Stimulated activated CD4-positive, alpha-beta T cell treated with anti-CD3 and anti-CD28 coated beads, Interleukin-4, amount 100 ng/mL, for 24 hours (primary cell): ENCODE measurements at regions not wholly inside any gene's neighbourhood (a gene's known extent, or its start where the extent isn't known, plus 50 kb on each side); places are given as distances from the start of the nearest gene placed in this dataset.

Source experiments
- DNase-seq: peaks from one replicate; pipeline ENCODE4 v3.0.0-alpha.2; 2020

- no peak for DNase-seq
These were observed 145.5 kb downstream of the DLEU7 start for GRCh38 chr13:50697746-50698539.

- no peak for DNase-seq
These were observed 143.4 kb downstream of the DLEU7 start for GRCh38 chr13:50699874-50700663.

DNA sequence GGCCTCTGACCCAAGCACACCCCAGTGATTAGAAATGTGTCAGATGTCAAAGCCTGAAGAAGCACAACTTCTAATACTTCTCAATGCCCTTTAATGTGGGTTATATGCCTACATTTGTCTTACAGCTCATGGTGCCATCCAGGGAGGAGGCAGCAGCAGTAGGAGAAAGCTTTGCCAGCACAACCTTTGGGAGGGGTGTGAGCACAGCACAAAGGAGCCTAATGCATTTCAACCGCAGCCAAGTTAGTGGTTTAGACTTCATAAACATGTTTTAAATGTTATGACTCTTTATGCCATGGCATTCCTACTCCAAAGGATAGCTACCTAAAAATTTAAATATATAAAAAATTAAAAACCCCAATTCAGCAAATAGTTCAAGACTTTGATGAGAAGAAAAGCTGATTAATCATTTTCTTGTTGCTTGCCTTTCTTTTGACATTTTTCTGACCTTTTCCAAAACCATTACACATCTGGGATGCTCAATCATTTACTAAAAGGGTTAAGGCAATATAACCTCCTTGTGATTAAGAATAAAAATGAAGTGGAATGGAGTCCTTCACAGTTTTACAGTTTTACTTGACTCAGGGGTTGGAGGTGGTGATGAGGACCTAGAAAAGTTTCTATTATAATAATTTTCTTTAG is 142.7 kb downstream of the DLEU7 start:
- DNase-seq = no peak

DNA sequence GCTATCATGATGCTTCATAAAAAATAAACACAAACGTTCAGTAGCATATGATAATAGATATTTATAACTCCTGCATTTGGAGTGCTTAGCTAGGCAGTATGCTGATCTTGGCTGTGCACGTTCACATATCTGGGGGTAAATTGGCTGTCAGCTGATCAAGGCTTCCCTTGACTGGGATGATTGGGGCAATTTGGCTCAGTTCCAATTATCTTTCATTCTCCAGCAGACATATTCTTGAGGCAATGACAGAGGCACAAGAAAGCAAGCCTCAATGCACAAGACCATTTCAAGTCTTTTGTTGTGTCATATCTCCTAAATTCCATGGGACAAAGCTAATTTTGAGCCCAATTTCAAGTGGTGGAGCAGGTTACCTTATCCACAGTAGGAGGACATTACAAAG is 142.0 kb downstream of the DLEU7 start:
- no peak for DNase-seq

DNA sequence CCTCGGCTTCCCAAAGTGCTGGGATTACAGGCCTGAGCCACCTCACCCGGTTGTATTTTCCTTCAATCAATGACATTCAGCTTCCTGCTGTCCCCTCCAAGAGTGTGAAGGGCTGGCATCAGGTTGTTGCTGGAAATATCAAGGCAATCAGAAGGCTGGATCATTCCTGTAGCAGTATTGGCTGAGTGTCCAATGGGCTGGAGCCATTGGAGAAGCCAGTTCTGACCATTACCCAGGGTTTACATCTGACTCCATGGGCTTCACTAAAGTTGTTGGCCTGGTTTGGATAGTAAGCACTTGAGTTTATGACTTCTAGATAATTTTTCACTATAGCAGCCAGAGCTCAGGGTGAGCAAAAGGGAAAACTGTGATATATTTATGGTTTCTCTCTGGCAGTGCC is 137.0 kb downstream of the DLEU7 start:
- no peak for DNase-seq

GRCh38 chr13:50707628-50708027 is 135.9 kb downstream of the DLEU7 start:
- no peak for DNase-seq

DNA sequence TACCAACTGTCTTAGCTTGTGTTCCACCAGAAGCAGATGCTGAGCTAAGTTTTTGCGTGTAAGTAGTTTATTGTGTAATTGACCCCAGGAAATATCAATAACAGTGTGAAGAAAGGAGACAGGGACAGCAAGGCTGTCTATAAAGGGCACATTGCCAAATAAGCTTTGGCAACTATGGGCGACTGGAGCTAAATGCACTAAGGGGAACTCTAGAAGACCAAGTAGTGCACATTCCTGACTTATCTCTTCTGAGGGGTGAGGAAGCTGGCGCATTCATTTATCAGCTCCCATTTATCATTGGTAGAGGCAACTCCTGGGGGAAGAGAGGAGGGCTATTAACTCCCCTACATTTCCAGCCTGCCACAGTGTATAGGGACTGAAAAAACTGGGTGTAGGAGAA is 135.0 kb downstream of the DLEU7 start:
- DNase-seq = no peak

GRCh38 chr13:50709058-50709457 is 134.4 kb downstream of the DLEU7 start:
- DNase-seq = no peak

DNA sequence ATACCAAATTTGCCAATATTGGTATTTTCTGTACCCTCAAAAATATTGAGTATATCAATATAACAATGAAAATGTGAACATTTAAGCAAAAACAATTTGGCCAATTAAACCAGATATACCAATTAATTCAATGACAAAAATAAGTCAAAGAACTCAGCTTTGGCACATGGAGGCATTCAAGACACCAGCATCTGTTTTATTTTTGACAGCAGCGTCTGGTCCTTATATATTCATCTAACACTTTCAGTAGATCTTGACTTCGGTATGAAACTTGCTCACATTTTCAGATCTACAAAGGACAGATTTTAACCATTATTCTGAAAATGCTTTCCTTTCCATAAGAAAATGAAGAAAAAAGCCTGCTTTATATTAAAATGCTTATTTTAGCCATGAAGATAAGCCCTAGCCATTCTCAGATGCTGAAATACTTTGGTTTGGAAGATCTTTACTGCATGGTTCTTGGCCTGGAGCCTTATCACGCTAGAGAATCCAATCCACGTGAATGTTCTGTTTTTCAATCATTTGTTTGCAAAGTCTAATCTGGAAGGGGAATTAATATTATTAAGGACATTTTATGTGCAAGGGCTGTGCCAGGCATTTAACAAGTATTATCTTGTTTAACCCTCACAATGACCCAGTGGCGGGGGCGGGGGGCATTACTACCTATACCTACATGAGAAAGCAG is 132.2 kb downstream of the DLEU7 start:
- no peak for DNase-seq

- no peak for DNase-seq
These were observed 131.5 kb downstream of the DLEU7 start for GRCh38 chr13:50711996-50712395.

GRCh38 chr13:50712456-50712855 is 131.0 kb downstream of the DLEU7 start:
- no peak for DNase-seq

DNA sequence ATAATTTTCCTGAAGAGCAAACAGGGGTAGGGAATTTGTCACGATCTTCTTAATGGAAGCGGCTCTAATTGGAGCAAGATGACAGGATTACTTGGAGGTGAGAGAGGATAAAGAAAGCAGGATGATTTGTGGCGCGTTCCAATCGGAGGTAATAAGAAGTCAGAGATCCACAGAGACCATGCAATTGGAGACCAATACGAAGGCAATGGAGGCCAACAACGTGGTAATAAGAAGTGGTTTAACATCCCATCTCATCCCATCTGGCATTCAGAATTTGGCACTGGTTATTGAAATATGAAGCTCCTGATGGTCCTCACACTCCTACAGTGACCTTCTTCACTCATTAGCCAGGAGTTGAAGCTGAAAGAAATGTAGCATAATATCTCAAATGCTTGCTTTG is 130.6 kb downstream of the DLEU7 start:
- no peak for DNase-seq

DNA sequence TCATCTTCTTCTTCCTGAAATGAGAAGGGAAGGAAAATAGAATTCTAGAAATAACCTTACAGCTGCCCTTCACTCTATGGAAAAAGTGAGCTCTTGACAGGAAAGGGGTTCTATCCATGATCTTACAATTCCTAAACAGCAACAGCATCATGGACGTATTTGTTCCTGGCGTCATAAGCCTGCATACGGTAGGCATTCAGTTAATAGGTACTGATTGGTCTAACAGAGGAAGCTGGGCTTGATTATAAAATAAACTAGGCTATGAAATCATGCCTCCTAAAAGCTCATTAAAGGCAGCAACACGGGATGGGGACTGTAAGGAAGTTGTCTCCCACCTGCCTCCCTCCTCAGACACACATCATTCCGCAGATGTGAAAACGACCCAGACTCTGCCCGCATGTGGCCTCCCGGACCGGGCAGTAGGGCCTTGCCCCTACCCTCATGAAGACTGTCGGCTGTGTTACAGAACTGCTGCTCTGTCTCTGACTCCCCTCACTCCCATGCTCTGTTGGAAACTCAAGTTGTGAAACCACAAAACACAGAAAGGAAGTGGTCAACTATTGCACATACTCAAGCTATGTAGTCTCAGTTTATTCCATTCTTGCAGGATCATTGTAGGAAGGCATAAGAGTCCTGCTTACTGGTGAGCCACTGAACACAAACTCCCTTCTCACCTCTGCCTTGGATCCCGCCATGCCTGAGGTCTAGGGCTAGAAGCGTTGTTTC is 129.8 kb downstream of the DLEU7 start:
- DNase-seq = no peak

- no peak for DNase-seq
These were observed 128.6 kb downstream of the DLEU7 start for GRCh38 chr13:50714891-50715290.

DNA sequence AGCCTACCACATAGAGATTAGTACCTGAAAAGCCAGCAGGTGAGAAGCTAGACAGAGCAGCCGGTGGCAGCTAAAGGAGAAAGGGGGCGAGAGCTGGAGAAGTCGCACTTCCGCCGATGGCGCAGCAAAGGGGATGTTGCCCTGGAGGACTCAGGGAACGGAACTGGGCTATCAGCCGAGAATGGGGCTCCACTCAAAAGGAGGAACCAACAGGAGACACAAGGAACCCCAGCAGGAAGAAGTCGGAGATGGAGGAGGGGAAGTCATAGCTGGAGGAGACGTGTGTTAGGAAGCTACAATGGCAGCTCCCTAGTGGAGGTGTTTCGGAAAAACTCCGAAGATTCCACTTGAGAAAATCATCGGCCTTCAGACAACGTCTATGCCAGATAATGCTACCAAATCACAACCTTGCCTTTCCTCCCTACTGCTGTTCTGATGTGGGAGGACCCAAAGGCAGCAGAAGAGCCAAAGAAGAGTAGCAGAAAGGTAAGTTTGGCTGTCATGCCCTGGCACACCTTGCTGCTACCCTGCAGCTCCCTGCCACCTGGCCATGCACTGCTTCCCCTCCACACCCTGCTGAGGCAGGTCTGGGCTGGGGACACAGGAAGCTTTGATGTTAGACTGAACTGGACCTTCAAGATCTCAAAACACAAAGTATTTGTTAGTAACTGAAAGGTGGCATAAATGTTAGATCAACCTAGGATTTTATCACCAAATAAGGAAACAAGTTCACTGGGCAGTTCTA is 127.9 kb downstream of the DLEU7 start:
- DNase-seq = no peak

- DNase-seq = no peak
These were observed 122.4 kb downstream of the DLEU7 start for GRCh38 chr13:50720861-50721671.

DNA sequence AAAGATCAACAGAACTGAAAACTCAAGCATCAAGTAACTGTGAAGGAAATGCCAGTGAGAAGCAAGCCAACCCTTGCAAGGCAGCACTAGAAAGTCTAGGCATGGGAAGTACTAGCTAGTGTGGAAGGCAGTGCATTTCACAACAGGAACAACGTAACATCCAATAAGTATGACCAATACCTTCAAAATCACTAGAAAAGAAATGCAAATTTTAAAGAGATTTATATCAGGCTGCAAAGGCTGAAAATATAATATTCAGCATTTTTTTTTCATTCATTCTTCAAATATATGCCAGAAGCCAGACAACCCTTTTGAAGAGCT is 121.9 kb downstream of the DLEU7 start:
- DNase-seq = no peak

DNA sequence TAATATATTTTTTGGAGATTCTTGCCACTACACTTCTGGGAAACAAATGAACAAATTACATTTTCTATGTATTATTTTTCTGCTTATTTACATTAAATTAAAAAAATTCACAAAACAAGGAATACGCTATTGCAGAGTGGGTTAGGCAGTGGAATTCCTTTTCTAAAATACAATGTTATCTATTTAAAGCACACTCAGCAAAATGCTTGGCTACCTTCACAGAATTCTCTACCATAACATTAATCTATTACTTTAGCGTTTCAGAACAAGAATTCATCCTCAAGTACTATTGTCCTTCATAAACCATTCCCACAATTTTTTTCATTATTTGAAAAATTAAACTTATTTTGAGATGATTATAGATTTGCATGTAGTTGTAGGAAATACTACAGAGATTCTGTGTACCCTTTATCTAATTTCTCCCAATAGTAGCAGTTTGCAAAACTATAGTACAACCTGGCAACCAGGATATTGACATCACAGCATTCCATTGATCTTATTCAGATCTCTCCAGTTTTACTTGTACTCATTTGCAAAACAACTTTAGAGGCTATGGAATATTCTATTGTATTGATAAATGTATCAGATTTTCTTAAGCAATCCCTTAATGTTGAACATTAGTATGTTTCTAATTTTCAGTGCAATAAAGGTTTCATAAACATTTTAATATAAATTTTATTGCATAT is 120.9 kb downstream of the DLEU7 start:
- DNase-seq = no peak

DNA sequence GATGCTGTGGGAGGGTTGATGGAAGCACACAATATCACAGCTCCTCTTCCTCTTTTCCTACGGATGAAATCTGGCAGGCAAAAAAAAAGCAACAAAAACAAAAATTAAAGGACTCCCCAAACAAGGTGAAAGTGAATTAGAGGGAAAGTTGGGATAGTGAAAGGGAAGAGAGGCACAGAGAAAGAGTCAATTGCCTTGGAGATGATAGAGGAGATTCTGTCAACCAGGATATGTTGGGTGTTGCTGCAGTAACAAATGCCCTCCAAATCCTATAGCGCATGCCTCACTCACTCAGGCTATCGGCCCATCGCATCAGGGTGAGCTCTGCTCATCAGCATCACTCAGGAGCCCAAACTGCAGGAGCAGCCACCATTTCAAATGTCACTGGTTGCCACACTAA is 119.1 kb downstream of the DLEU7 start:
- no peak for DNase-seq

DNA sequence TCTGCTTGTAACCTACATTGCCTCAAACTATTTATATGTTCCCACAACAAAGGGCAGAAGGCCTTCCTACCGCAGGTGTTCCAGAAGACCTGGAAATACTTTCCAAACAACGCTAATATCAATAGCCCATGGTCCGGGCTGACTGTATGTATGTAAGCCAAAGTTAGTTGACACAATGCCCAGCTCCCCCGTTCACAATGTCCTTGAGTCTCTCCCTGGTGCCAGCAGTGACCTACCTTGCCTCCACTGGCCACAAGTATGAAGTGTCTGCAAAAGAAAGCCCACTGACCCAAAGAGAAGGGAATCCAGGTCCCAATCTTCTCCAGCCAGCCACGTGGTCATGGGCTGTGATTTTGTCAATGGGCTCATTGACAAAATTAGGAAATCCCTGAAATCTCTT is 118.6 kb downstream of the DLEU7 start:
- no peak for DNase-seq

DNA sequence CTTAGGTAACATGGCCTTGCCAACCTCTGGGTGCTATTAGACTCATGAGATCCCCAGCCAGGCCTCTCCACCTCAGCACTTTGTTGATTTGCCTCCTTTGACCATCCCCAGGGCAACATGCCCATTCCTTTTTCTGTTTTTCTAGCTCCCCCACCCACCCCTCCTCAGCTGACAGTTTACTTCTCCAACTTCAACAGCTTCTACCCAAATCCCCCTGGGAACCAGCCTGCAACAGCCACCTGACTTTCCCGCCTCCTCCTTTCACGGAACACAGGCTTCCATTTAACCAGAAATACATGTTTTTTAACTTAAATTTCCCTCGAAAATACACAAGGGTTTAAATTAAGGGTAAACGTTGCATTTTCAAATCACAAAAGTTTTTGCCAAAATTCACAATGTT is 117.3 kb downstream of the DLEU7 start:
- DNase-seq = no peak
